Brain microvascular endothelial cell (primary cell): ENCODE measurements at regions not wholly inside any gene's neighbourhood (a gene's known extent, or its start where the extent isn't known, plus 50 kb on each side); places are given as distances from the start of the nearest gene placed in this dataset.

Experiments
- DNase-seq: peaks from one replicate; pipeline ENCODE4 v3.0.0-alpha.2; 2020
- H3K27ac ChIP-seq: fragments of 250-450 bp; sonication (Bioruptor Pico); 2 replicates; pipeline ENCODE4 v1.5.1; 2020; ENCODE audit warnings: mild to moderate bottlenecking, moderate library complexity
- H3K27me3 ChIP-seq: fragments of 250-450 bp; sonication (Bioruptor Pico); replicated peaks from 2 replicates; pipeline ENCODE4 v1.5.1; 2020; ENCODE audit warnings: mild to moderate bottlenecking
- H3K36me3 ChIP-seq: fragments of 250-450 bp; sonication (Bioruptor Pico); replicated peaks from 2 replicates; pipeline ENCODE4 v1.5.1; 2020; ENCODE audit warnings: mild to moderate bottlenecking
- H3K4me3 ChIP-seq: 2 replicates; pipeline ENCODE4 v1.5.1; 2011; ENCODE audit warnings: low read depth, mild to moderate bottlenecking, control low read depth, low read length, moderate library complexity
- CTCF ChIP-seq: IDR thresholded peaks from 2 replicates; pipeline ENCODE4 v1.5.1; 2011; ENCODE audit warnings: low read depth, mild to moderate bottlenecking, moderate library complexity, low read length, control low read depth, inconsistent platforms; ENCODE audit errors: missing control alignments
- in situ Hi-C: cut with HindIII; loops from 2 replicates; pipeline ENCODE4 v1.10.0; 2017; ENCODE audit warnings: low sequenced_read_pairs, low pct_ligation_motif_present

- DNase-seq, result no peak
- in situ Hi-C loops, result no loop called here
- no peak overlapping the region for H3K27ac ChIP-seq
- no peak for TF ChIP-seq CTCF
- no peaks in the 10 kb centered on the region for H3K27me3 ChIP-seq
- H3K36me3 ChIP-seq, result no peaks in the 10 kb centered on the region
- no peak overlapping the region for H3K4me3 ChIP-seq
These were observed 51.3 kb upstream of the KLF6 start for GRCh38 chr10:3836222-3836820.

- no peak overlapping the region for H3K27ac ChIP-seq
These were observed 50.8 kb upstream of the KLF6 start for GRCh38 chr10:3835770-3836169.

GRCh38 chr10:3834947-3835346 is 49.9 kb upstream of the KLF6 start:
- Histone ChIP-seq H3K36me3 (no peaks in the 10 kb centered on the region), H3K27me3 (no peaks in the 10 kb centered on the region), H3K4me3 (no peak overlapping the region), H3K27ac (no peak overlapping the region)
- in situ Hi-C loops, result no loop called here
- no peak for DNase-seq
- TF ChIP-seq CTCF, result no peak

More at GRCh38 chr10:3835770-3836169, 50.8 kb upstream of the KLF6 start:
- H3K36me3 ChIP-seq, result no peaks in the 10 kb centered on the region
- no peaks in the 10 kb centered on the region for H3K27me3 ChIP-seq
- TF ChIP-seq CTCF, result no peak
- in situ Hi-C loops, result no loop called here
- H3K4me3 ChIP-seq, result no peak overlapping the region
- DNase-seq, result no peak
